Breast epithelium (tissue), 3 donors: ENCODE measurements at regions not wholly inside any gene's neighbourhood (a gene's known extent, or its start where the extent isn't known, plus 50 kb on each side); places are given as distances from the start of the nearest gene placed in this dataset.

Experiments used
- CTCF ChIP-seq, 3 donors: fragments of 450-650 bp; IDR thresholded peaks; one replicate each; pipeline ENCODE4 v1.5.1; 2016 to 2017; ENCODE audit warnings: antibody characterized with exemption in 3 of 3, mild to moderate bottlenecking in 3 of 3, moderate library complexity in 3 of 3
- POLR2A ChIP-seq: fragments of 450-650 bp; IDR thresholded peaks from one replicate; pipeline ENCODE4 v1.6.1; 2016; ENCODE audit warnings: antibody characterized with exemption, mild to moderate bottlenecking, moderate library complexity
- POLR2AphosphoS5 ChIP-seq, 3 donors: sonication (generic); formaldehyde crosslinking; IDR thresholded peaks; one replicate each; pipeline ENCODE4 v1.6.1; 2017; ENCODE audit warnings: antibody characterized with exemption in 3 of 3

- TF ChIP-seq CTCF (IDR thresholded peaks at IDR 0.05): no peak
- no peak for TF ChIP-seq POLR2A
- TF ChIP-seq POLR2AphosphoS5 (IDR thresholded peaks at IDR 0.05): no peak
Observed at GRCh38 chr5:32845171-32845570, 134.1 kb downstream of the NPR3 start.
